ENCODE measurements at regions not wholly inside any gene's neighbourhood (a gene's known extent, or its start where the extent isn't known, plus 50 kb on each side); places are given as distances from the start of the nearest gene placed in this dataset.

DNA sequence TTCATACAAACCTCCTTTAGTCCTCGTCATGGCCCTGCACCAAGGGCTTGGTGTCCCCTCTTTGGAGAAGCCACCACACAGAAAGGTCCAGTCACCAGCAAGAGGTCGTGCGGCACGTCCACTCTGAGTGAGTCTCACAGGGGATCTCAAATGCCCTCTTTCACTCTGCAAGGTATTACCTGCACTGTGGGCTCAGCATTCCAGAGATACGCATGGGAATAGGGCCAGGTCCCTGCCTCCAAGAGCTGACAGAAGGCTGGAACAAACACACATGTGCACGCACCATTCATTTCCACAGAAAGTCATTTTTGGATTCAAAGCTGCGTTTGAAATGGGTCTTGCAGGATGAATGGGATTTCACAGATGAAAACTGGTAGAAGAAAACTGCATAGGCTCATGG lies 50.4 kb upstream of the TJP1 start:
- TF ChIP-seq CTCF (IDR thresholded peaks at IDR 0.05; ENCODE audit: control extremely low read depth, extremely low read depth, low read depth, missing control alignments): no peak
- POLR2A ChIA-PET: no interaction called here
- CTCF ChIA-PET: interaction anchor here (1.9 kb wide), 1 partner anchor 8 kb away, joined by 6 read pairs; no protein-coding TSS in a partner anchor
- DNase-seq (ENCODE audit: extremely low spot score): no peak
